AG10803 (cell line): ENCODE measurements at regions not wholly inside any gene's neighbourhood (a gene's known extent, or its start where the extent isn't known, plus 50 kb on each side); places are given as distances from the start of the nearest gene placed in this dataset.

Experiments
- DNase-seq: peaks from one replicate; pipeline ENCODE4 v3.0.0; 2010; ENCODE audit warnings: low read depth
- H3K4me3 ChIP-seq: 2 replicates; pipeline ENCODE4 v1.5.1; 2011; ENCODE audit warnings: mild to moderate bottlenecking, low read length, control low read depth
- TF ChIP-seq, protein P1 (sequence below): conservative IDR thresholded peaks from 2 replicates; pipeline ENCODE4 v1.5.1; 2011; ENCODE audit warnings: mild to moderate bottlenecking, low read length, control low read depth, inconsistent platforms

DNA sequence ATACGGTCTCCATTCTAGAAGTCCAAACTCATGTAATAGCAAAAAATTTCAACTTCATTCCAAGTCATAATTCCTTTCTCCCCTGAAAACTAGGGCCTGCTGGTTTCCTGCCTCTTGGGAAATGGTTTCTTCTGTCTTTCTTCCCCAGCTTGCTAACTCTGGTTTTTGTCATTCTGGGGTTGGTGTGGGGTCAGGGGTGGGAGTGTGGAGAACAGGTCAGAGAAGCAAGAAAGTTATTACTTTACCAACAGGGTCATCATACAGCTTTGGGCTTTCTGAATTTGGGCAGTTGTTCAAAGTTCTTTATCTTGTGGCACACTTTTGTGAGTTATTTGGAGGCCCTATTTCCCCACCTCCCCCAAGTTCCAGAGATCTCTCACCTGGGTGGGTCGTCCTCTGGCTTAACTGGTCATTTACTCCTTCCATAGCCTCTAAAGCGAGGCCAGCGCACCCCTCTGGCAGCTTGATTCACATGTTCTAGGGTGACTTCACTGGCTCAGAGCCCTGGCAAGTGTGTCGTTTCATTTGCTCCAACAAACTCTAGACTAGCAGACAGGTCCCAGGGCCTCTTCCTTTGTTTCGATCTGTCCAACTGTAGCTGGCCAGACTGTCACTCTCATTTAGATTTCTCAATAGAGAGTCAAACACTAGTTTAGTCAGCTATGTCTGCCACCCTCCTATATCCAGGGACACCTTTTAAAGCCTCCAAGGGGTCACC, 161.2 kb downstream of the JCAD start:
- DNase-seq: no peak
- TF ChIP-seq, protein P1, sequence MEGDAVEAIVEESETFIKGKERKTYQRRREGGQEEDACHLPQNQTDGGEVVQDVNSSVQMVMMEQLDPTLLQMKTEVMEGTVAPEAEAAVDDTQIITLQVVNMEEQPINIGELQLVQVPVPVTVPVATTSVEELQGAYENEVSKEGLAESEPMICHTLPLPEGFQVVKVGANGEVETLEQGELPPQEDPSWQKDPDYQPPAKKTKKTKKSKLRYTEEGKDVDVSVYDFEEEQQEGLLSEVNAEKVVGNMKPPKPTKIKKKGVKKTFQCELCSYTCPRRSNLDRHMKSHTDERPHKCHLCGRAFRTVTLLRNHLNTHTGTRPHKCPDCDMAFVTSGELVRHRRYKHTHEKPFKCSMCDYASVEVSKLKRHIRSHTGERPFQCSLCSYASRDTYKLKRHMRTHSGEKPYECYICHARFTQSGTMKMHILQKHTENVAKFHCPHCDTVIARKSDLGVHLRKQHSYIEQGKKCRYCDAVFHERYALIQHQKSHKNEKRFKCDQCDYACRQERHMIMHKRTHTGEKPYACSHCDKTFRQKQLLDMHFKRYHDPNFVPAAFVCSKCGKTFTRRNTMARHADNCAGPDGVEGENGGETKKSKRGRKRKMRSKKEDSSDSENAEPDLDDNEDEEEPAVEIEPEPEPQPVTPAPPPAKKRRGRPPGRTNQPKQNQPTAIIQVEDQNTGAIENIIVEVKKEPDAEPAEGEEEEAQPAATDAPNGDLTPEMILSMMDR: no peak

DNA sequence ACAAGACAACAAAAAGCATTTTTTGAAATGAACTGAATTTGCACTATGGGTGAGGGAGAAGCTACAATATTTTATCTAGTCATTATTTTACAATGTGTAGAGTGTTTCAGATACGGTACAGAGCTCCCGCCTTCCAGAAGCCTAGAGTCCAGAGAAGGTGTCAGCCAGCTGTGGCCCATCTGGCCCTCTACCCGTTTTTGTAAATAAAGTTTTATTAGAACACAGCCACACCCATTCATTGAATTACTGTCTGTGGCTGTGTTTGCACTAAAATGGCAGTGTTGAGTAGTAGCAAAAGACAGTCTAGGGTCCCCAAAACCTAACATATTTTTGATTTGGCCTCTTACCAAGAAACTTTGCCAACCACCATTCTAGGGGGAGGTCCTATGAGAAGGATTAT, 162.0 kb downstream of the JCAD start:
- H3K4me3 ChIP-seq: no peak overlapping the region
- TF ChIP-seq, protein P1: no peak

More for the DNA sequence above, 161.2 kb downstream of the JCAD start:
- H3K4me3 ChIP-seq: no peak overlapping the region

DNA sequence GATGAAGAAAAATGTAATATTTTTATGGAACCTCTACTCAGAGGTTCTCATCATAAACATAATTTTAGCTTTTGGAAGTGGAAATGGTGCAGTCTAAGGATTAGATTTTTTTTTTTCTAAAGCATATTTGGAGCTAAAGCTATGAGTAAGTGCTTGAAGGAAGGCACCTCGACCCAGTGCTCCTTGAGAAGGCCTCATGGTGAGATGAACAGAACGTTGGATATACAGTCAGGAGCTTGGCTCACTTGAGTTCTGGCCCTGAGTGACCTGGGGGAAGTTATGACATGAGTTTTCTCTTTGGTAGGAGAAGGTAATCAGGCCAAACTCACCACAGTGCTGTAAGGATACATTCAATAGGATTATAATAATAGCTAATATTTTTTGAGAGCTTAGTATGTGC, 163.3 kb downstream of the JCAD start:
- TF ChIP-seq, protein P1: no peak
- DNase-seq: peak; percentile 13
- no peak overlapping the region for H3K4me3 ChIP-seq

More for the DNA sequence above, 162.0 kb downstream of the JCAD start:
- DNase-seq: no peak

DNA sequence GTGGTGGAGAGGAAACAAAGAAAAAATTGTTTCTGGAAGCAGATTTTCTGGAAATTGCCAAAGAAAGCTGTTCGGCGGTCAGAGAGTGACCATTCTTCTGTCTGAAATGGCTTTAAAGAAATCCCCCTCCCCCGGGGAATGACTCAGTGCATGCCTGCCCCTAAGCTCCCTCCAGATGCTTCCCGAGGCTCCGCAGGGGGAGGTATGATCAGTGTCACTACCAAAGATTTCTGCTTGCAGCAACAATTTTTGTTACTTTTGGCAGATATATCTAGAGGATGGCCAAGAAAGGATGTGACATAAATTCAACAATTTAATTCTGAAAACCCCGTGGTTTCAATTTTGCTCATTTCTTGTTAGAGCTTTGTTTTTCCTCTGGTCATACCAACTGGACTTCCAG, 163.9 kb downstream of the JCAD start:
- TF ChIP-seq, protein P1: 0 out of 2 replicates have a peak, but pooled peaks have one; percentile 3
- 0 out of 2 replicates have a peak overlapping the region, but pooled peaks have one; percentile 3 for H3K4me3 ChIP-seq
- peak; percentile 88 for DNase-seq

- no peak overlapping the region for H3K4me3 ChIP-seq
- no peak for DNase-seq
- TF ChIP-seq, protein P1: no peak
These were observed 171.1 kb downstream of the JCAD start for GRCh38 chr10:29888321-29888720.

DNA sequence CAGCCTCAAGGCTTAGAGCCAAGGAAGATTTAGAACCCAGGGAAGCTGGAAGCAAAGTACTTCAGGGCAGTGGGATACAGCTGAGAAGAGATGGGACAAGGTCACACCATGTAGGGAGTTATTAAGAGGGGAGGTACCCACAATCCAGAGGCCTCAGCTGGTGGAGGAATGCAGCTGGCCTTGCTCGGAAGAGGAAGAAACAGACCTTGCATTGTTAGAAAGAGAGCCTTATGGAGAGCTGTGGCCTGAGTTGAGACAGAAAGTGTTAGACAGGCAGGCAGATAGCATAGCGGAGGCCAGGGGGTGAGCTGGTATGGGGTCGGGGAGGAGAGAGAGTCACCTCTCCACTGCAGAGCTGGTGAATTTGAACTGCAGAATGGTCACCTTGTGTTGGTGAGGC, 173.1 kb downstream of the JCAD start:
- TF ChIP-seq, protein P1: no peak
- no peak for DNase-seq
- no peak overlapping the region for H3K4me3 ChIP-seq

- TF ChIP-seq, protein P1: no peak
- no peak for DNase-seq
- no peak overlapping the region for H3K4me3 ChIP-seq
These were observed 176.2 kb downstream of the JCAD start for GRCh38 chr10:29883231-29883630.
